ENCODE measurements at regions not wholly inside any gene's neighbourhood (a gene's known extent, or its start where the extent isn't known, plus 50 kb on each side); places are given as distances from the start of the nearest gene placed in this dataset.

GRCh38 chr9:80806671-80807070 lies 882.7 kb downstream of the TLE1 start:
- H3K36me3 Mint-ChIP-seq (ENCODE audit: low read depth) = no peaks in the 10 kb centered on the region
- TF ChIP-seq CTCF (IDR thresholded peaks at IDR 0.05) = no peak
- peaks cover 4% of the 10 kb centered on the region for H3K4me1 Mint-ChIP-seq (ENCODE audit: low read depth)
- H3K4me3 Mint-ChIP-seq (ENCODE audit: unreplicated experiment) = no peak overlapping the region
- no peak overlapping the region for H3K27ac Mint-ChIP-seq (ENCODE audit: unreplicated experiment)
- DNase-seq (ENCODE audit: low spot score) = no peak
- no peaks in the 10 kb centered on the region for H3K27me3 Mint-ChIP-seq (ENCODE audit: low read depth)
- H3K9me3 Mint-ChIP-seq (ENCODE audit: low read depth) = no peaks in the 10 kb centered on the region

- Mint-ChIP-seq H3K27me3 (ENCODE audit: low read depth) (no peaks in the 10 kb centered on the region), H3K36me3 (ENCODE audit: low read depth) (peaks cover 1% of the 10 kb centered on the region), H3K9me3 (ENCODE audit: low read depth) (peaks cover 5% of the 10 kb centered on the region), H3K4me3 (ENCODE audit: unreplicated experiment) (no peak overlapping the region), H3K4me1 (ENCODE audit: low read depth) (no peaks in the 10 kb centered on the region), H3K27ac (ENCODE audit: unreplicated experiment) (no peak overlapping the region)
- DNase-seq (ENCODE audit: low spot score) = no peak
- TF ChIP-seq CTCF (IDR thresholded peaks at IDR 0.05) = no peak
These were observed 884.5 kb downstream of the TLE1 start for GRCh38 chr9:80804873-80805272.

GRCh38 chr9:80797831-80798688 lies 891.3 kb downstream of the TLE1 start:
- no peak overlapping the region for H3K4me3 Mint-ChIP-seq (ENCODE audit: unreplicated experiment)
- no peak for DNase-seq (ENCODE audit: low spot score)
- H3K36me3 Mint-ChIP-seq (ENCODE audit: low read depth) = peaks cover 1% of the 10 kb centered on the region
- TF ChIP-seq CTCF (IDR thresholded peaks at IDR 0.05) = no peak
- peaks cover 21% of the 10 kb centered on the region for H3K4me1 Mint-ChIP-seq (ENCODE audit: low read depth)
- H3K27me3 Mint-ChIP-seq (ENCODE audit: low read depth) = no peaks in the 10 kb centered on the region
- peaks cover 5% of the 10 kb centered on the region for H3K9me3 Mint-ChIP-seq (ENCODE audit: low read depth)
- peak overlapping the region; percentile 46 for H3K27ac Mint-ChIP-seq (ENCODE audit: unreplicated experiment)

- H3K27me3 Mint-ChIP-seq (ENCODE audit: low read depth) = no peaks in the 10 kb centered on the region
- H3K4me1 Mint-ChIP-seq (ENCODE audit: low read depth) = peaks cover 21% of the 10 kb centered on the region
- DNase-seq (ENCODE audit: low spot score) = no peak
- no peak for TF ChIP-seq CTCF (IDR thresholded peaks at IDR 0.05)
- H3K27ac Mint-ChIP-seq (ENCODE audit: unreplicated experiment) = peak overlapping the region; percentile 46
- peaks cover 1% of the 10 kb centered on the region for H3K36me3 Mint-ChIP-seq (ENCODE audit: low read depth)
- H3K9me3 Mint-ChIP-seq (ENCODE audit: low read depth) = peaks cover 5% of the 10 kb centered on the region
- no peak overlapping the region for H3K4me3 Mint-ChIP-seq (ENCODE audit: unreplicated experiment)
These were observed 892.1 kb downstream of the TLE1 start for GRCh38 chr9:80797101-80797829.

GRCh38 chr9:80796632-80797031 lies 892.7 kb downstream of the TLE1 start:
- DNase-seq (ENCODE audit: low spot score) = no peak
- H3K4me3 Mint-ChIP-seq (ENCODE audit: unreplicated experiment) = no peak overlapping the region
- no peak overlapping the region for H3K27ac Mint-ChIP-seq (ENCODE audit: unreplicated experiment)
- peaks cover 26% of the 10 kb centered on the region for H3K4me1 Mint-ChIP-seq (ENCODE audit: low read depth)
- peaks cover 5% of the 10 kb centered on the region for H3K9me3 Mint-ChIP-seq (ENCODE audit: low read depth)
- no peaks in the 10 kb centered on the region for H3K27me3 Mint-ChIP-seq (ENCODE audit: low read depth)
- TF ChIP-seq CTCF (IDR thresholded peaks at IDR 0.05) = no peak
- peaks cover 1% of the 10 kb centered on the region for H3K36me3 Mint-ChIP-seq (ENCODE audit: low read depth)

All from chondrocyte (in vitro differentiated cells).